Thoracic aorta (tissue), 2 donors: ENCODE measurements at regions not wholly inside any gene's neighbourhood (a gene's known extent, or its start where the extent isn't known, plus 50 kb on each side); places are given as distances from the start of the nearest gene placed in this dataset.

ENCODE experiments used
- ATAC-seq: fragments of 150-250 bp; one replicate; pipeline ENCODE4 v1.8.0; 2017; ENCODE audit warnings: low read depth; ENCODE audit not compliant: insufficient number of reproducible peaks, low FRiP score
- DNase-seq: peaks from one replicate; pipeline ENCODE4 v3.0.0-alpha.2; 2020; ENCODE audit warnings: low spot score
- H3K27ac ChIP-seq, 2 donors: fragments of 200-600 bp; sonication (generic); 1 replicate in 1 of 2; 2 replicates in 1 of 2; pipeline ENCODE4 v1.5.1; 2016; ENCODE audit warnings: mild to moderate bottlenecking in 2 of 2, moderate library complexity in 2 of 2
- H3K27me3 ChIP-seq: fragments of 200-600 bp; sonication (generic); replicated peaks from 2 replicates; pipeline ENCODE4 v1.6.0; 2016; ENCODE audit warnings: mild to moderate bottlenecking; ENCODE audit not compliant: insufficient read depth
- H3K36me3 ChIP-seq: fragments of 200-600 bp; sonication (generic); one replicate; pipeline ENCODE4 v1.5.1; 2016
- H3K4me1 ChIP-seq, 2 donors: fragments of 200-600 bp; sonication (generic); 1 replicate in 1 of 2; 2 replicates in 1 of 2; pipeline versions ENCODE4 v1.5.1 to v1.6.0; 2016; ENCODE audit warnings: low read depth in 2 of 2, mild to moderate bottlenecking in 1 of 2; ENCODE audit not compliant: control insufficient read depth in 1 of 2
- H3K4me3 ChIP-seq: fragments of 200-600 bp; sonication (generic); 2 replicates; pipeline ENCODE4 v1.5.1; 2016; ENCODE audit warnings: mild to moderate bottlenecking
- H3K9me3 ChIP-seq: fragments of 200-600 bp; sonication (generic); 2 replicates; pipeline ENCODE4 v1.5.1; 2016
- TF ChIP-seq, protein P1 (sequence below): fragments of 200-600 bp; sonication (generic); IDR thresholded peaks from one replicate; pipeline ENCODE4 v1.5.1; 2019; ENCODE audit warnings: antibody characterized with exemption

DNA sequence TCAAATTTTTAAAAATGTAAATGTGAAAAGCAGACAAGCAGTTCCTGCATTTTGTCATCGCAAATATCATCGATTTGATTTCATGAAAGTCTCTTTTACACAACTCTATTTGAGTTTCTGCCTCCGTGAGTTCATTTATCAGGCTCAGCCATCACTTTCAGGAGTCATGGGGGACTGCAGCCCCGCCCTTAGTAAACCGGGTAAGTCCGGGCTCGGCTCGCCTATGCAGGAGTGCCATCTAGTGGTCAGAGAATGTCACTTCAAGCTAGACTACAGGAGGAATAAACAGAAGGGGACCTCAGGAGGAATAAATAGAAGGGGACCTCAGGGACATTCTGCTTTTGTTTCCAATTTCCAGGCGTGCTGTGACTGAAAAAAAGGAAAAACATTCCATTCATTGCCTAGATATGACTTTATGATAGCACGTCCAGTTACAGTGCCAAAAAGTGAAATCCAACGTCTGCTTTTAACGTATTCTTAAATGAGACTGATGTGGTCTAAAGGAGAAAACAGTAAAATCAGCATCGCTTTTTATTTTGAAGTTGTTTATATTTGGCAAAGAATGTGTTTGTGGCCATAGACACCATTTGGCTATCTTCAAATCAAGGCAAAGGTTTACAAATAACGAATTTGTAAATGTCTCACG is 333.9 kb downstream of the HACE1 start:
- ATAC-seq (peak; percentile 85), DNase-seq (peak; percentile 29)
- Histone ChIP-seq H3K9me3 (no peaks in the 10 kb centered on the region), H3K27ac (peak overlapping the region; percentile 14 to 48), H3K4me1 (peaks cover 6 to 45% of the 10 kb centered on the region in 2 donors), H3K4me3 (peak overlapping the region; percentile 67), H3K36me3 (no peaks in the 10 kb centered on the region), H3K27me3 (no peaks in the 10 kb centered on the region)
- TF ChIP-seq, protein P1, sequence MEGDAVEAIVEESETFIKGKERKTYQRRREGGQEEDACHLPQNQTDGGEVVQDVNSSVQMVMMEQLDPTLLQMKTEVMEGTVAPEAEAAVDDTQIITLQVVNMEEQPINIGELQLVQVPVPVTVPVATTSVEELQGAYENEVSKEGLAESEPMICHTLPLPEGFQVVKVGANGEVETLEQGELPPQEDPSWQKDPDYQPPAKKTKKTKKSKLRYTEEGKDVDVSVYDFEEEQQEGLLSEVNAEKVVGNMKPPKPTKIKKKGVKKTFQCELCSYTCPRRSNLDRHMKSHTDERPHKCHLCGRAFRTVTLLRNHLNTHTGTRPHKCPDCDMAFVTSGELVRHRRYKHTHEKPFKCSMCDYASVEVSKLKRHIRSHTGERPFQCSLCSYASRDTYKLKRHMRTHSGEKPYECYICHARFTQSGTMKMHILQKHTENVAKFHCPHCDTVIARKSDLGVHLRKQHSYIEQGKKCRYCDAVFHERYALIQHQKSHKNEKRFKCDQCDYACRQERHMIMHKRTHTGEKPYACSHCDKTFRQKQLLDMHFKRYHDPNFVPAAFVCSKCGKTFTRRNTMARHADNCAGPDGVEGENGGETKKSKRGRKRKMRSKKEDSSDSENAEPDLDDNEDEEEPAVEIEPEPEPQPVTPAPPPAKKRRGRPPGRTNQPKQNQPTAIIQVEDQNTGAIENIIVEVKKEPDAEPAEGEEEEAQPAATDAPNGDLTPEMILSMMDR = peak; percentile 92

DNA sequence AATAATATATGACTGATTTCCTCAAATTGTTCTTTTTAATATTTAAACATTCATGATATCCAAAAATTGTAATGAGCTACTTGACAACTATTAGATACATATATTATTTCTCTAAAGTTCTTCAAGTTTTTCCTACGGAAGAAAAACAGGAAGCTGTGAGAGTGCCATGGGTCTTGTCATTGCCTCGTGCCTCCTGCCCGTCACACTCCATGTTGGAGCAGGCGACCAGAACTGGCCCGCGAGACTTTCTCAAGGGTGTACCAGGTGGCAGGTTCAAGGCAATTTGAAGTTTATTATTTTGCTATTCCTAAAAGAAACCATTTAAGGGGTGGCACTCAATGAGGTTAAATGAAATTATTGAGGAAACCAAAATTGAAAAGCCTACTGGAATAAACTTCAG is 337.2 kb downstream of the HACE1 start:
- Histone ChIP-seq H3K36me3 (no peaks in the 10 kb centered on the region), H3K4me3 (no peak overlapping the region), H3K9me3 (no peaks in the 10 kb centered on the region), H3K27me3 (no peaks in the 10 kb centered on the region), H3K4me1 (peaks cover 6 to 21% of the 10 kb centered on the region in 2 donors), H3K27ac (no peak overlapping the region)
- ATAC-seq = no peak
- DNase-seq = no peak
- TF ChIP-seq, protein P1 = no peak

DNA sequence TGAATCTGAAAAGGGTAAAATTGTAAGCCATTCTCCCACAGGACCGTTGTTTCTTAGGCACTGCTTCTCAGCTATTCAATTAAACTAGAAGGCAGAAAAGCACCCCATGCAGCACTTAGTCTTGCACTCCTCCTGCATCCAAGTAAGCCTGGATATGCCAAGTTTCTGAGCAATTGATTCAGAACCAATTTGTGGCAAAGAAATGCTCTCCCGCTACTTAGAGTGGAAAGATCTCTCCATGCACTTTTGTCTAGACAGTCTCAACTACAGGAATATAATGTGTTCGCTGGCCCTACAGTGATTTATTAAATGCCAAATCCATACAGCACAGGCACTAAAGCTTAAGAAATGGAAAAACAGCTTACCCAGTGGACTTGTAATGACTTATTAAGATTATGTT is 338.5 kb downstream of the HACE1 start:
- Histone ChIP-seq H3K4me1 (peaks cover 0 to 7% of the 10 kb centered on the region in 2 donors), H3K27me3 (no peaks in the 10 kb centered on the region), H3K4me3 (no peak overlapping the region), H3K27ac (no peak overlapping the region), H3K36me3 (no peaks in the 10 kb centered on the region), H3K9me3 (no peaks in the 10 kb centered on the region)
- TF ChIP-seq, protein P1 = no peak
- no peak for ATAC-seq
- DNase-seq = no peak

DNA sequence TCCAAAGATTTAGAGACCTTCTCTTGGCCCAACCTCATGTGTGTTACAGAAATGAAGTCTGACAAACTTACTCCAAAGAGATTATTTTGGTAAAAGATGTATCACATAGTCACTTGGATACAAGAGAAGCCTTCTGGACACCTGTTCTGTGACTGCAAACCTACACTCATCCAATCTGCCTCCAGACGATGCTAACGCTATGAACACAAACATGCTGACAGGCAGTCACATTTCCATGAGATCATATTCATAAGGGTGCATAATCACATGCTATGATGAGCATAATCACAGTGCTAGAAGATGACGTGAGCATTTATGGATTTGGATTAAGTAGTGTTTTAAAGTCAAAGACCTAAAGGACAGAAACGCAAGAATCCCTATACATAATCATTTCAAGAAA is 340.2 kb downstream of the HACE1 start:
- TF ChIP-seq, protein P1 = no peak
- Histone ChIP-seq H3K9me3 (no peaks in the 10 kb centered on the region), H3K27me3 (no peaks in the 10 kb centered on the region), H3K4me3 (no peak overlapping the region), H3K27ac (no peak overlapping the region), H3K4me1 (no peaks in the 10 kb centered on the region), H3K36me3 (no peaks in the 10 kb centered on the region)
- no peak for DNase-seq
- ATAC-seq = no peak

DNA sequence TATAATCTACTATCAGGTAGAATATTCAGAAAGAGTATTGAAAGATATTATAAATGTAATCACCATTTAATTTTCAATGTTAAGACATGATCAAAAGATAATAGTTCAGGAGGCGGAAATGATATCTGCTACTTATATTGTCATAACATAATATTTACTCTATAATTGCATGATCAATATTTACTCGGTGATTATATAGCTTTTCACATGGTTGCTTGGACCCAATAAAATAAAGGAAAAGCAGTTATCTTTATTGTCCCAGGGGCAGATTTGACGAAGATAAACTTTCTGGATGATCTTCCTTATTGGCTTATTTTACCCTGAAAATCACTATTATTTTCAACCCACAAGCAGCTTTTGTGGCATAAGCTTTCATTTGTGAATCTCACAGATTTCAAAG is 350.4 kb downstream of the HACE1 start:
- H3K27ac ChIP-seq = no peak overlapping the region
- H3K4me3 ChIP-seq = no peak overlapping the region
- ATAC-seq (no peak), DNase-seq (no peak)
- H3K27me3 ChIP-seq = no peaks in the 10 kb centered on the region
- no peaks in the 10 kb centered on the region for H3K4me1 ChIP-seq
- H3K9me3 ChIP-seq = no peaks in the 10 kb centered on the region
- TF ChIP-seq, protein P1 = no peak
- no peaks in the 10 kb centered on the region for H3K36me3 ChIP-seq
